Effector memory CD4-positive, alpha-beta T cell (primary cell): ENCODE measurements at regions not wholly inside any gene's neighbourhood (a gene's known extent, or its start where the extent isn't known, plus 50 kb on each side); places are given as distances from the start of the nearest gene placed in this dataset.

Experiments
- DNase-seq, 3 donors: peaks; one replicate each; pipeline ENCODE4 v3.0.0-alpha.2; 2020
- H3K27ac ChIP-seq: 2 replicates; pipeline ENCODE4 v1.7.0; 2013; ENCODE audit warnings: mild to moderate bottlenecking, low read length, moderate library complexity; ENCODE audit not compliant: insufficient read depth, poor library complexity, severe bottlenecking
- H3K27me3 ChIP-seq: replicated peaks from 2 replicates; pipeline ENCODE4 v1.7.0; 2013; ENCODE audit warnings: mild to moderate bottlenecking, low read length; ENCODE audit not compliant: insufficient read depth, control insufficient read depth, poor library complexity, severe bottlenecking
- H3K36me3 ChIP-seq: 2 replicates; pipeline ENCODE4 v1.7.0; 2013; ENCODE audit warnings: mild to moderate bottlenecking, low read length, moderate library complexity; ENCODE audit not compliant: control insufficient read depth, insufficient read depth
- H3K4me1 ChIP-seq: 2 replicates; pipeline ENCODE4 v1.7.0; 2013; ENCODE audit warnings: low read length, mild to moderate bottlenecking; ENCODE audit not compliant: control insufficient read depth, insufficient read depth, poor library complexity, severe bottlenecking
- H3K4me3 ChIP-seq: 2 replicates; pipeline ENCODE4 v1.7.0; 2013; ENCODE audit warnings: low read length, low read depth, mild to moderate bottlenecking; ENCODE audit not compliant: insufficient read depth, poor library complexity, severe bottlenecking
- H3K9me3 ChIP-seq: 2 replicates; pipeline ENCODE4 v1.7.0; 2013; ENCODE audit warnings: mild to moderate bottlenecking, low read length, moderate library complexity; ENCODE audit not compliant: control insufficient read depth

- H3K4me1 ChIP-seq: no peaks in the 10 kb centered on the region
- no peak for DNase-seq
- H3K4me3 ChIP-seq: no peak overlapping the region
- no peaks in the 10 kb centered on the region for H3K36me3 ChIP-seq
- H3K27ac ChIP-seq: no peak overlapping the region
- H3K9me3 ChIP-seq: no peaks in the 10 kb centered on the region
- no peaks in the 10 kb centered on the region for H3K27me3 ChIP-seq
Observed at GRCh38 chr12:34386016-34386415, 363.7 kb downstream of the ALG10 start.

GRCh38 chr12:34386621-34387255, 364.4 kb downstream of the ALG10 start:
- Histone ChIP-seq H3K9me3 (no peaks in the 10 kb centered on the region), H3K27ac (no peak overlapping the region), H3K4me3 (no peak overlapping the region), H3K4me1 (no peaks in the 10 kb centered on the region), H3K27me3 (no peaks in the 10 kb centered on the region), H3K36me3 (no peaks in the 10 kb centered on the region)
- DNase-seq: no peak

GRCh38 chr12:34387711-34388635, 365.7 kb downstream of the ALG10 start:
- H3K4me3 ChIP-seq: no peak overlapping the region
- H3K27ac ChIP-seq: no peak overlapping the region
- no peak for DNase-seq
- H3K4me1 ChIP-seq: no peaks in the 10 kb centered on the region
- H3K27me3 ChIP-seq: no peaks in the 10 kb centered on the region
- H3K9me3 ChIP-seq: no peaks in the 10 kb centered on the region
- no peaks in the 10 kb centered on the region for H3K36me3 ChIP-seq

- no peaks in the 10 kb centered on the region for H3K9me3 ChIP-seq
- H3K4me3 ChIP-seq: no peak overlapping the region
- no peak for DNase-seq
- H3K27me3 ChIP-seq: no peaks in the 10 kb centered on the region
- no peaks in the 10 kb centered on the region for H3K4me1 ChIP-seq
- no peaks in the 10 kb centered on the region for H3K36me3 ChIP-seq
- H3K27ac ChIP-seq: no peak overlapping the region
Observed at GRCh38 chr12:34388636-34389377, 366.5 kb downstream of the ALG10 start.

- Histone ChIP-seq H3K4me3 (no peak overlapping the region), H3K36me3 (no peaks in the 10 kb centered on the region), H3K9me3 (no peaks in the 10 kb centered on the region), H3K27me3 (no peaks in the 10 kb centered on the region), H3K27ac (no peak overlapping the region), H3K4me1 (no peaks in the 10 kb centered on the region)
- DNase-seq: no peak
Observed at GRCh38 chr12:34389378-34390170, 367.3 kb downstream of the ALG10 start.

- DNase-seq: no peak
- Histone ChIP-seq H3K27ac (no peak overlapping the region), H3K9me3 (no peaks in the 10 kb centered on the region), H3K36me3 (no peaks in the 10 kb centered on the region), H3K4me3 (no peak overlapping the region), H3K27me3 (no peaks in the 10 kb centered on the region), H3K4me1 (no peaks in the 10 kb centered on the region)
Observed at GRCh38 chr12:34390171-34390841, 368.0 kb downstream of the ALG10 start.

GRCh38 chr12:34390846-34391700, 368.8 kb downstream of the ALG10 start:
- Histone ChIP-seq H3K9me3 (no peaks in the 10 kb centered on the region), H3K4me1 (no peaks in the 10 kb centered on the region), H3K27ac (no peak overlapping the region), H3K27me3 (no peaks in the 10 kb centered on the region), H3K4me3 (no peak overlapping the region), H3K36me3 (no peaks in the 10 kb centered on the region)
- DNase-seq: no peak

- no peaks in the 10 kb centered on the region for H3K36me3 ChIP-seq
- no peaks in the 10 kb centered on the region for H3K27me3 ChIP-seq
- no peaks in the 10 kb centered on the region for H3K4me1 ChIP-seq
- peaks cover 1% of the 10 kb centered on the region for H3K9me3 ChIP-seq
- no peak overlapping the region for H3K27ac ChIP-seq
- no peak for DNase-seq
- no peak overlapping the region for H3K4me3 ChIP-seq
Observed at GRCh38 chr12:34391771-34392581, 369.7 kb downstream of the ALG10 start.
